Myocyte (in vitro differentiated cells): ENCODE measurements at regions not wholly inside any gene's neighbourhood (a gene's known extent, or its start where the extent isn't known, plus 50 kb on each side); places are given as distances from the start of the nearest gene placed in this dataset.
A peak's percentile ranks its signal among the peaks of the same experiment; 100 is the strongest.

Experiments
- DNase-seq: peaks from one replicate; pipeline ENCODE4 v3.0.0-alpha.2; 2012; ENCODE audit warnings: low read depth

- no peak for DNase-seq
These were observed 1017.6 kb downstream of the CNTNAP5 start for GRCh38 chr2:125042727-125043126.

GRCh38 chr2:125070726-125071505 lies 1045.8 kb downstream of the CNTNAP5 start:
- DNase-seq = peak; percentile 12

- DNase-seq = no peak
These were observed 1048.4 kb downstream of the CNTNAP5 start for GRCh38 chr2:125073440-125073839.

GRCh38 chr2:125085904-125086303 lies 1060.8 kb downstream of the CNTNAP5 start:
- DNase-seq = no peak

- no peak for DNase-seq
These were observed 1061.5 kb downstream of the CNTNAP5 start for GRCh38 chr2:125086313-125087184.

GRCh38 chr2:125092276-125093009 lies 1067.4 kb downstream of the CNTNAP5 start:
- no peak for DNase-seq

- DNase-seq = no peak
These were observed 1070.7 kb downstream of the CNTNAP5 start for GRCh38 chr2:125095826-125096225.

- no peak for DNase-seq
These were observed 1081.6 kb downstream of the CNTNAP5 start for GRCh38 chr2:125106710-125107109.

GRCh38 chr2:125107446-125107845 lies 1082.4 kb downstream of the CNTNAP5 start:
- DNase-seq = no peak

- DNase-seq = no peak
These were observed 1083.2 kb downstream of the CNTNAP5 start for GRCh38 chr2:125108251-125108650.

- DNase-seq = no peak
These were observed 1100.8 kb downstream of the CNTNAP5 start for GRCh38 chr2:125125902-125126301.

GRCh38 chr2:125160947-125161346 lies 1135.9 kb downstream of the CNTNAP5 start:
- DNase-seq = no peak

- no peak for DNase-seq
These were observed 1142.1 kb downstream of the CNTNAP5 start for GRCh38 chr2:125167152-125167551.

GRCh38 chr2:125167820-125168219 lies 1142.7 kb downstream of the CNTNAP5 start:
- peak; percentile 9 for DNase-seq

- DNase-seq = no peak
These were observed 1143.4 kb downstream of the CNTNAP5 start for GRCh38 chr2:125168442-125168841.

- no peak for DNase-seq
These were observed 1144.1 kb downstream of the CNTNAP5 start for GRCh38 chr2:125169022-125169763.

- no peak for DNase-seq
These were observed 1144.7 kb downstream of the CNTNAP5 start for GRCh38 chr2:125169764-125170146.

GRCh38 chr2:125172181-125172580 lies 1147.1 kb downstream of the CNTNAP5 start:
- no peak for DNase-seq

GRCh38 chr2:125175415-125175814 lies 1150.3 kb downstream of the CNTNAP5 start:
- no peak for DNase-seq

GRCh38 chr2:125185691-125186270 lies 1160.7 kb downstream of the CNTNAP5 start:
- DNase-seq = no peak

GRCh38 chr2:125207431-125207830 lies 1182.3 kb downstream of the CNTNAP5 start:
- no peak for DNase-seq
